Right lobe of liver (tissue), 4 donors: ENCODE measurements at regions not wholly inside any gene's neighbourhood (a gene's known extent, or its start where the extent isn't known, plus 50 kb on each side); places are given as distances from the start of the nearest gene placed in this dataset.

Source experiments
- CTCF ChIP-seq, 4 donors: fragments of 200-600 bp in 3 of 4; fragments of 450-650 bp in 1 of 4; IDR thresholded peaks; one replicate each; pipeline versions ENCODE4 v1.5.1 to v1.8.0; 2016 to 2022; ENCODE audit warnings: antibody characterized with exemption in 4 of 4, mild to moderate bottlenecking in 2 of 4
- POLR2A ChIP-seq: fragments of 450-650 bp; IDR thresholded peaks from one replicate; pipeline ENCODE4 v1.6.1; 2017; ENCODE audit warnings: antibody characterized with exemption, mild to moderate bottlenecking
- donor health status: DM: no; HTN: no; CAD: no.
- donor health status: DM: no; HTN: no; CAD: no.
- donor health status: DM: no; HTN: yes; CAD: no.

- TF ChIP-seq CTCF (IDR thresholded peaks at IDR 0.05) (no peak), POLR2A (no peak)
These were observed 371.6 kb upstream of the MON1B start for GRCh38 chr16:76819226-76819916.
